Gastroesophageal sphincter (tissue), 3 donors: ENCODE measurements at regions not wholly inside any gene's neighbourhood (a gene's known extent, or its start where the extent isn't known, plus 50 kb on each side); places are given as distances from the start of the nearest gene placed in this dataset.

Experiments
- CTCF ChIP-seq, 4 experiments: fragments of 200-600 bp in 2 of 4; fragments of 450-650 bp in 2 of 4; sonication (generic) in 1 of 4; IDR thresholded peaks; one replicate each; pipeline ENCODE4 v1.5.1; 2017 to 2019; ENCODE audit warnings: antibody characterized with exemption in 4 of 4, mild to moderate bottlenecking in 2 of 4, moderate library complexity in 2 of 4
- POLR2A ChIP-seq, 2 donors: fragments of 450-650 bp; IDR thresholded peaks; one replicate each; pipeline ENCODE4 v1.6.1; 2017; ENCODE audit warnings: antibody characterized with exemption in 2 of 2, mild to moderate bottlenecking in 2 of 2, moderate library complexity in 1 of 2

- no peak for TF ChIP-seq POLR2A (IDR thresholded peaks at IDR 0.05)
- TF ChIP-seq CTCF (IDR thresholded peaks at IDR 0.05), result no peak
Measured at GRCh38 chr2:8065191-8065590, 616.7 kb upstream of the ID2 start.
